H1 (cell line): ENCODE measurements at regions not wholly inside any gene's neighbourhood (a gene's known extent, or its start where the extent isn't known, plus 50 kb on each side); places are given as distances from the start of the nearest gene placed in this dataset.

ENCODE experiments used
- CHD1 ChIP-seq: IDR thresholded peaks from 2 replicates; pipeline ENCODE4 v1.6.1; 2012; ENCODE audit warnings: low read depth, low read length, improper control_type of control experiment
- CHD7 ChIP-seq: fragments of 300-600 bp; sonication (generic); IDR thresholded peaks from 2 replicates; pipeline ENCODE4 v1.7.1; 2012; ENCODE audit warnings: low read length, moderate library complexity, mild to moderate bottlenecking, inconsistent platforms; ENCODE audit not compliant: insufficient replicate concordance
- MAFK ChIP-seq: IDR thresholded peaks from 2 replicates; pipeline ENCODE4 v1.6.1; 2012; ENCODE audit warnings: low read depth, mild to moderate bottlenecking, improper control_type of control experiment, low read length

- TF ChIP-seq CHD7: no peak
- no peak for TF ChIP-seq MAFK
- no peak for TF ChIP-seq CHD1
- TF ChIP-seq, all 59 proteins: peak for 0
Measured at GRCh38 chr5:88045931-88046461, 222.6 kb downstream of the TMEM161B start (continued).
